GM08714 (cell line): ENCODE measurements at regions not wholly inside any gene's neighbourhood (a gene's known extent, or its start where the extent isn't known, plus 50 kb on each side); places are given as distances from the start of the nearest gene placed in this dataset.

Source experiments
- H3K4me3 ChIP-seq: fragments of 200-500 bp; sonication (Bioruptor generic); 2 replicates; pipeline ENCODE4 v1.5.1; 2014; ENCODE audit warnings: mild to moderate bottlenecking, low read length, inconsistent platforms
- ZNF274 ChIP-seq: IDR thresholded peaks from 2 replicates; pipeline ENCODE4 v1.6.1; 2012; ENCODE audit warnings: mild to moderate bottlenecking, low read depth, low read length

DNA sequence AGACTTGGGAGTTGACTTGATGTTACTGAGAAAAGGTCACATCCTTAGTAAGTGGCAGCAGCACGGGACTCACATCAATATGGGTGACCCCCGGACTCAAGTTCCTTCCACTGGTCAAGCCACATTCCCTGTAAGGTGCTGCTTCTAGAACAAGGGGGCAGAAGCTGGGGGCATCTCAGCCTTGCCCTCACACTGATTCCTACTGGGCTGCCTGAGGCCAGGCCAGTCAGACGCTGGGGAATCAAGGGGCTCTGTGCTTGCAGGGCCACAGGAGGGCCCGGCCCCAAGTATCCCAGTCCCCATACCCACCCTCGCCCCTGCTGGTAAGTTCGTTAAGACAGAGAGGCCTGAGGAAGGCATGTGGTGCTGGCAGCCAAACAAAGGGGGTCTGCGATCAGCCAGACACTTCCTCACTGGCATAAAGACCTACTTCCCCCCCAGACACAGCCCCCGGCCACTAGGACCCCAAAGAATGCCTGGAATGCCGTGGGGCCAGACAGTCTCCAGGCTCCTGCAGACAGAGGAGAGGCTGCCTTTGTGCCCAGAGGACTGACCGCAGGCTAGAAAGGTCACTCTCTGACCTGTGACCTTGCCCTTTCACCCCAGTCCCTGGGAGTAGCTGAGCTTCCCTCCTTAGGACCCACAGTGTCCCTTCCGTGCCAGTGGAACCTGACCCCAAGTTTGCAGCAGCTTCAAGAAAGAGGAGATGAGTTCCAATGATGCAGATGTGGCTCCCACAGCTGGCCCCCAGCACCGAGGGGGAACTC lies 83.6 kb downstream of the HS1BP3 start:
- H3K4me3 ChIP-seq, result no peak overlapping the region
- TF ChIP-seq ZNF274, result no peak
